Memory B cell (primary cell): ENCODE measurements at regions not wholly inside any gene's neighbourhood (a gene's known extent, or its start where the extent isn't known, plus 50 kb on each side); places are given as distances from the start of the nearest gene placed in this dataset.
"Not testable (repeated sequence)": the region's sequence is repeated elsewhere in the genome, so short reads cannot be mapped to it uniquely, and the experiment has no call there.

Source experiments
- ATAC-seq: fragments of 150-1000 bp; cut with Tn5 transposase; 2 replicates; pipeline ENCODE4 v1.10.0; 2021; ENCODE audit warnings: low read depth, mild to moderate bottlenecking, moderate library complexity
- DNase-seq, 2 donors: peaks; one replicate each; pipeline ENCODE4 v3.0.0; 2022; ENCODE audit warnings: low spot score in 2 of 2
- H3K27ac Mint-ChIP-seq: one replicate; pipeline ENCODE4 v1.8.0; 2022; ENCODE audit warnings: mild to moderate bottlenecking, moderate library complexity, mixed read lengths
- H3K27me3 Mint-ChIP-seq: one replicate; pipeline ENCODE4 v1.8.0; 2022; ENCODE audit warnings: mixed read lengths
- H3K36me3 Mint-ChIP-seq: one replicate; pipeline ENCODE4 v1.8.0; 2022; ENCODE audit warnings: mild to moderate bottlenecking, mixed read lengths
- H3K4me1 Mint-ChIP-seq: one replicate; pipeline ENCODE4 v1.8.0; 2022; ENCODE audit warnings: mixed read lengths
- H3K4me3 Mint-ChIP-seq: one replicate; pipeline ENCODE4 v1.8.0; 2022; ENCODE audit warnings: mild to moderate bottlenecking, moderate library complexity, mixed read lengths
- H3K9me3 Mint-ChIP-seq: one replicate; pipeline ENCODE4 v1.8.0; 2022; ENCODE audit warnings: mixed read lengths

GRCh38 chr6:160881148-160881808, 110.3 kb upstream of the MAP3K4 start:
- DNase-seq (no peak), ATAC-seq (no peak)
- Mint-ChIP-seq H3K9me3 (peaks cover 2% of the 10 kb centered on the region), H3K36me3 (no peaks in the 10 kb centered on the region), H3K27ac (no peak overlapping the region), H3K4me3 (no peak overlapping the region), H3K4me1 (no peaks in the 10 kb centered on the region), H3K27me3 (peaks cover 2% of the 10 kb centered on the region)

GRCh38 chr6:160882006-160882405, 109.6 kb upstream of the MAP3K4 start:
- Mint-ChIP-seq H3K4me3 (no peak overlapping the region), H3K4me1 (no peaks in the 10 kb centered on the region), H3K9me3 (peaks cover 4% of the 10 kb centered on the region), H3K27me3 (peaks cover 2% of the 10 kb centered on the region), H3K27ac (no peak overlapping the region), H3K36me3 (no peaks in the 10 kb centered on the region)
- ATAC-seq (no peak), DNase-seq (no peak)

GRCh38 chr6:160882791-160883279, 108.7 kb upstream of the MAP3K4 start:
- Mint-ChIP-seq H3K27me3 (peaks cover 2% of the 10 kb centered on the region), H3K27ac (no peak overlapping the region), H3K4me3 (no peak overlapping the region), H3K4me1 (no peaks in the 10 kb centered on the region), H3K36me3 (no peaks in the 10 kb centered on the region), H3K9me3 (peaks cover 4% of the 10 kb centered on the region)
- ATAC-seq, result no peak
- DNase-seq, result no peak

- ATAC-seq (no peak), DNase-seq (no peak)
- Mint-ChIP-seq H3K4me1 (no peaks in the 10 kb centered on the region), H3K9me3 (peaks cover 4% of the 10 kb centered on the region), H3K4me3 (no peak overlapping the region), H3K36me3 (no peaks in the 10 kb centered on the region), H3K27me3 (peaks cover 2% of the 10 kb centered on the region), H3K27ac (no peak overlapping the region)
These were observed 108.0 kb upstream of the MAP3K4 start for GRCh38 chr6:160883560-160883959.

GRCh38 chr6:160883999-160884398, 107.6 kb upstream of the MAP3K4 start:
- H3K27ac Mint-ChIP-seq, result no peak overlapping the region
- no peaks in the 10 kb centered on the region for H3K4me1 Mint-ChIP-seq
- H3K27me3 Mint-ChIP-seq, result peaks cover 2% of the 10 kb centered on the region
- no peaks in the 10 kb centered on the region for H3K36me3 Mint-ChIP-seq
- peaks cover 4% of the 10 kb centered on the region for H3K9me3 Mint-ChIP-seq
- DNase-seq (no peak), ATAC-seq (no peak)
- no peak overlapping the region for H3K4me3 Mint-ChIP-seq

- not testable (repeated sequence) for H3K4me3 Mint-ChIP-seq, H3K36me3 Mint-ChIP-seq, H3K27ac Mint-ChIP-seq, H3K27me3 Mint-ChIP-seq, H3K9me3 Mint-ChIP-seq, H3K4me1 Mint-ChIP-seq, DNase-seq, ATAC-seq
These were observed 102.4 kb upstream of the MAP3K4 start for GRCh38 chr6:160889148-160889547.

- Mint-ChIP-seq H3K9me3 (no peaks in the 10 kb centered on the region), H3K36me3 (no peaks in the 10 kb centered on the region), H3K4me3 (no peak overlapping the region), H3K27me3 (no peaks in the 10 kb centered on the region), H3K27ac (no peak overlapping the region), H3K4me1 (no peaks in the 10 kb centered on the region)
- ATAC-seq (no peak), DNase-seq (no peak)
These were observed 99.9 kb upstream of the MAP3K4 start for GRCh38 chr6:160891690-160892089.

GRCh38 chr6:160895562-160895961, 96.0 kb upstream of the MAP3K4 start:
- H3K27me3 Mint-ChIP-seq, result peaks cover 4% of the 10 kb centered on the region
- no peak for ATAC-seq
- H3K9me3 Mint-ChIP-seq, result no peaks in the 10 kb centered on the region
- H3K4me1 Mint-ChIP-seq, result no peaks in the 10 kb centered on the region
- no peak for DNase-seq
- no peak overlapping the region for H3K4me3 Mint-ChIP-seq
- H3K36me3 Mint-ChIP-seq, result no peaks in the 10 kb centered on the region
- H3K27ac Mint-ChIP-seq, result no peak overlapping the region

- H3K27ac Mint-ChIP-seq, result no peak overlapping the region
- no peaks in the 10 kb centered on the region for H3K36me3 Mint-ChIP-seq
- no peaks in the 10 kb centered on the region for H3K9me3 Mint-ChIP-seq
- no peak for ATAC-seq
- H3K27me3 Mint-ChIP-seq, result peaks cover 8% of the 10 kb centered on the region
- no peaks in the 10 kb centered on the region for H3K4me1 Mint-ChIP-seq
- DNase-seq, result no peak
- no peak overlapping the region for H3K4me3 Mint-ChIP-seq
These were observed 91.7 kb upstream of the MAP3K4 start for GRCh38 chr6:160899671-160900430.

GRCh38 chr6:160911949-160912348, 79.6 kb upstream of the MAP3K4 start:
- H3K4me3 Mint-ChIP-seq, result no peak overlapping the region
- ATAC-seq (no peak), DNase-seq (no peak)
- H3K9me3 Mint-ChIP-seq, result peaks cover 10% of the 10 kb centered on the region
- H3K27ac Mint-ChIP-seq, result no peak overlapping the region
- no peaks in the 10 kb centered on the region for H3K27me3 Mint-ChIP-seq
- H3K36me3 Mint-ChIP-seq, result no peaks in the 10 kb centered on the region
- no peaks in the 10 kb centered on the region for H3K4me1 Mint-ChIP-seq

- no peaks in the 10 kb centered on the region for H3K4me1 Mint-ChIP-seq
- DNase-seq, result no peak
- no peak overlapping the region for H3K27ac Mint-ChIP-seq
- no peaks in the 10 kb centered on the region for H3K27me3 Mint-ChIP-seq
- ATAC-seq, result no peak
- H3K36me3 Mint-ChIP-seq, result no peaks in the 10 kb centered on the region
- peaks cover 7% of the 10 kb centered on the region for H3K9me3 Mint-ChIP-seq
- no peak overlapping the region for H3K4me3 Mint-ChIP-seq
These were observed 79.2 kb upstream of the MAP3K4 start for GRCh38 chr6:160912411-160912810.

GRCh38 chr6:160917572-160917971, 74.0 kb upstream of the MAP3K4 start:
- Mint-ChIP-seq H3K4me1 (no peaks in the 10 kb centered on the region), H3K4me3 (no peak overlapping the region), H3K9me3 (peaks cover 3% of the 10 kb centered on the region), H3K36me3 (no peaks in the 10 kb centered on the region), H3K27ac (no peak overlapping the region), H3K27me3 (peaks cover 8% of the 10 kb centered on the region)
- DNase-seq (no peak), ATAC-seq (no peak)

- no peak for ATAC-seq
- H3K27ac Mint-ChIP-seq, result no peak overlapping the region
- no peak overlapping the region for H3K4me3 Mint-ChIP-seq
- no peak for DNase-seq
- H3K27me3 Mint-ChIP-seq, result peaks cover 8% of the 10 kb centered on the region
- H3K4me1 Mint-ChIP-seq, result no peaks in the 10 kb centered on the region
- no peaks in the 10 kb centered on the region for H3K36me3 Mint-ChIP-seq
- no peaks in the 10 kb centered on the region for H3K9me3 Mint-ChIP-seq
These were observed 71.7 kb upstream of the MAP3K4 start for GRCh38 chr6:160919723-160920440.

GRCh38 chr6:160921095-160921494, 70.5 kb upstream of the MAP3K4 start:
- Mint-ChIP-seq H3K27me3 (peaks cover 14% of the 10 kb centered on the region), H3K4me1 (no peaks in the 10 kb centered on the region), H3K9me3 (no peaks in the 10 kb centered on the region), H3K4me3 (no peak overlapping the region), H3K27ac (no peak overlapping the region), H3K36me3 (no peaks in the 10 kb centered on the region)
- no peak for DNase-seq
- ATAC-seq, result no peak
